ENCODE measurements at regions not wholly inside any gene's neighbourhood (a gene's known extent, or its start where the extent isn't known, plus 50 kb on each side); places are given as distances from the start of the nearest gene placed in this dataset.
"Not testable (repeated sequence)": the region's sequence is repeated elsewhere in the genome, so short reads cannot be mapped to it uniquely, and the experiment has no call there.

DNA sequence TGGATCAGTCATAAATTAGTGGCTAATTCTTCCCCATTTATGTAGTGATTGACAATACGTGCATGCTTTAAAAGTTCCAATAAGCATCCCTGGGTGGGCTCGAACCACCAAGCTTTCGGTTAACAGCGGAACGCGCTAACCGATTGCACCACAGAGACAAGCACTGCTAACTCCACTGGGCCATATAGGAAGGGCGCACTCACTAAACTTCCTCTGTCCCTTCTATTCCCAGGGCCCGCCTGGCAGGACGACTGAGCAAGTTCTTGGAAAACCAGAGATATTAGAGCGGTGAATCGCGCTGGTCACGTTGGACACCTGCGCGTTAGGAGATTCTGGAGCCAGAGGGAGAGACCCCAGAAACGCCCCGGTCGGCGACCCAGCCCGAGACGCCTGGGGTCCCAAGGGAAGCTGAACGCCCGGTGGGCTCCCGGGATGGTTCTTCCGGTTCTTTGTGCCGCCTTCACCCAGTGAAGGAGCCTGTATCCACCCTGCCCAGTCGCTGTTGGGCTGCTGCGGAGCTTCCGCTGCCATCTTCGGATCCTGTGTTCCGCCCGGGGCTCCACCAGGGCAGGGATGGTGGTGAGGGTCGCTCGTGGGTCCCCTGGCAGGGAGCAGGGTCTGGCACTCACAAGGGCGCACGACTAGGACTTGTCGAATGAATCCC is 62.8 kb downstream of the PPIAL4A start:
- not testable (repeated sequence) for H3K36me3 ChIP-seq (replicated peaks; ENCODE audit: low read depth, low read length); H2AFZ ChIP-seq (ENCODE audit: low read depth, low read length); H3K27ac ChIP-seq (ENCODE audit: low read length); H3K4me3 ChIP-seq (ENCODE audit: low read length); H3K27me3 ChIP-seq (ENCODE audit: low read depth, low read length); H3K9ac ChIP-seq (ENCODE audit: low read length); H3K79me2 ChIP-seq (ENCODE audit: low read length); H3K9me3 ChIP-seq (ENCODE audit: insufficient read depth, low read length); H4K20me1 ChIP-seq (ENCODE audit: insufficient read depth, low read length); H3K4me2 ChIP-seq (ENCODE audit: low read length); H3K4me1 ChIP-seq (ENCODE audit: low read length)

GRCh38 chr1:120952871-120953265 is 63.3 kb downstream of the PPIAL4A start:
- not testable (repeated sequence) for H4K20me1 ChIP-seq (ENCODE audit: insufficient read depth, low read length); H3K79me2 ChIP-seq (ENCODE audit: low read length); H2AFZ ChIP-seq (ENCODE audit: low read depth, low read length); H3K27ac ChIP-seq (ENCODE audit: low read length); H3K27me3 ChIP-seq (ENCODE audit: low read depth, low read length); H3K4me3 ChIP-seq (ENCODE audit: low read length); H3K9ac ChIP-seq (ENCODE audit: low read length); H3K4me2 ChIP-seq (ENCODE audit: low read length); H3K9me3 ChIP-seq (ENCODE audit: insufficient read depth, low read length); H3K4me1 ChIP-seq (ENCODE audit: low read length); H3K36me3 ChIP-seq (replicated peaks; ENCODE audit: low read depth, low read length)

- Histone ChIP-seq H3K36me3 (replicated peaks; ENCODE audit: low read depth, low read length) (no peaks in the 10 kb centered on the region), H3K4me2 (ENCODE audit: low read length) (no peak overlapping the region), H2AFZ (ENCODE audit: low read depth, low read length) (no peak overlapping the region), H3K27me3 (ENCODE audit: low read depth, low read length) (no peaks in the 10 kb centered on the region), H3K9me3 (ENCODE audit: insufficient read depth, low read length) (no peaks in the 10 kb centered on the region), H3K9ac (ENCODE audit: low read length) (no peak overlapping the region), H4K20me1 (ENCODE audit: insufficient read depth, low read length) (no peaks in the 10 kb centered on the region), H3K79me2 (ENCODE audit: low read length) (no peaks in the 10 kb centered on the region), H3K4me1 (ENCODE audit: low read length) (peaks cover 2% of the 10 kb centered on the region; the same call in 1 of the 2 replicates), H3K4me3 (ENCODE audit: low read length) (no peak overlapping the region), H3K27ac (ENCODE audit: low read length) (no peak overlapping the region)
- no peak for TF ChIP-seq EZH2phosphoT487 (IDR thresholded peaks at IDR 0.05; ENCODE audit: low read depth)
- TF ChIP-seq, protein P1, sequence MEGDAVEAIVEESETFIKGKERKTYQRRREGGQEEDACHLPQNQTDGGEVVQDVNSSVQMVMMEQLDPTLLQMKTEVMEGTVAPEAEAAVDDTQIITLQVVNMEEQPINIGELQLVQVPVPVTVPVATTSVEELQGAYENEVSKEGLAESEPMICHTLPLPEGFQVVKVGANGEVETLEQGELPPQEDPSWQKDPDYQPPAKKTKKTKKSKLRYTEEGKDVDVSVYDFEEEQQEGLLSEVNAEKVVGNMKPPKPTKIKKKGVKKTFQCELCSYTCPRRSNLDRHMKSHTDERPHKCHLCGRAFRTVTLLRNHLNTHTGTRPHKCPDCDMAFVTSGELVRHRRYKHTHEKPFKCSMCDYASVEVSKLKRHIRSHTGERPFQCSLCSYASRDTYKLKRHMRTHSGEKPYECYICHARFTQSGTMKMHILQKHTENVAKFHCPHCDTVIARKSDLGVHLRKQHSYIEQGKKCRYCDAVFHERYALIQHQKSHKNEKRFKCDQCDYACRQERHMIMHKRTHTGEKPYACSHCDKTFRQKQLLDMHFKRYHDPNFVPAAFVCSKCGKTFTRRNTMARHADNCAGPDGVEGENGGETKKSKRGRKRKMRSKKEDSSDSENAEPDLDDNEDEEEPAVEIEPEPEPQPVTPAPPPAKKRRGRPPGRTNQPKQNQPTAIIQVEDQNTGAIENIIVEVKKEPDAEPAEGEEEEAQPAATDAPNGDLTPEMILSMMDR (IDR thresholded peaks at IDR 0.05; ENCODE audit: low read depth, low read length) = no peak
Observed at GRCh38 chr1:120954736-120955135, 65.2 kb downstream of the PPIAL4A start.

GRCh38 chr1:120955961-120956360 is 66.4 kb downstream of the PPIAL4A start:
- not testable (repeated sequence) for H3K27me3 ChIP-seq (ENCODE audit: low read depth, low read length); H3K79me2 ChIP-seq (ENCODE audit: low read length); H3K4me1 ChIP-seq (ENCODE audit: low read length); H3K4me3 ChIP-seq (ENCODE audit: low read length); H3K27ac ChIP-seq (ENCODE audit: low read length); H4K20me1 ChIP-seq (ENCODE audit: insufficient read depth, low read length); H3K9ac ChIP-seq (ENCODE audit: low read length); H3K4me2 ChIP-seq (ENCODE audit: low read length); H3K36me3 ChIP-seq (replicated peaks; ENCODE audit: low read depth, low read length); H3K9me3 ChIP-seq (ENCODE audit: insufficient read depth, low read length); H2AFZ ChIP-seq (ENCODE audit: low read depth, low read length)

GRCh38 chr1:120966018-120966417 is 76.4 kb downstream of the PPIAL4A start:
- not testable (repeated sequence) for H4K20me1 ChIP-seq (ENCODE audit: insufficient read depth, low read length); H3K9me3 ChIP-seq (ENCODE audit: insufficient read depth, low read length); H3K27ac ChIP-seq (ENCODE audit: low read length); H3K4me1 ChIP-seq (ENCODE audit: low read length); H3K9ac ChIP-seq (ENCODE audit: low read length); H3K79me2 ChIP-seq (ENCODE audit: low read length); H3K4me2 ChIP-seq (ENCODE audit: low read length); H2AFZ ChIP-seq (ENCODE audit: low read depth, low read length); H3K27me3 ChIP-seq (ENCODE audit: low read depth, low read length); H3K36me3 ChIP-seq (replicated peaks; ENCODE audit: low read depth, low read length); H3K4me3 ChIP-seq (ENCODE audit: low read length)

DNA sequence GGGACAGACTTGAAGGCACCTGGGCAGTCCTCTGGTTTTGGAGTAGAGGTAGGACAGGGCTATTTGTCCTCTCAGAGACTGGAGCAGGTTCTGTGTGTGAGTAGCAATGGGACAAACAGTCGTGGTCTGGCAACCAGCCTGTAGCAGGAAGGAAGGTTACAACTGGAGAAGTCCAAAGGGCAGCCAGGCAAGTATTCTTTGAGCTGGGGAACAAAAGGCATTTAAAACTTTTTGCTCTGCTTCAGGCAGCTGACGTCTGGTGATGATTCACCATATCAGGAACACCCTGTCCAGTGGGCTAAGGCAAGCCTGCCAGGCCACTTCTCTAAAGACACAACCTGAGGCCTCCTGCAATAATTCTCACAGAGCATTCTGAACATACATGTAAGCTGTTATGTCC is 83.3 kb downstream of the PPIAL4A start:
- not testable (repeated sequence) for H3K27ac ChIP-seq (ENCODE audit: low read length); H4K20me1 ChIP-seq (ENCODE audit: insufficient read depth, low read length); H3K9me3 ChIP-seq (ENCODE audit: insufficient read depth, low read length); H3K4me1 ChIP-seq (ENCODE audit: low read length); H3K36me3 ChIP-seq (replicated peaks; ENCODE audit: low read depth, low read length); H3K79me2 ChIP-seq (ENCODE audit: low read length); H3K9ac ChIP-seq (ENCODE audit: low read length); H3K27me3 ChIP-seq (ENCODE audit: low read depth, low read length); H2AFZ ChIP-seq (ENCODE audit: low read depth, low read length); H3K4me3 ChIP-seq (ENCODE audit: low read length); H3K4me2 ChIP-seq (ENCODE audit: low read length)

GRCh38 chr1:120973836-120974235 is 84.3 kb downstream of the PPIAL4A start:
- H2AFZ ChIP-seq (ENCODE audit: low read depth, low read length); H4K20me1 ChIP-seq (ENCODE audit: insufficient read depth, low read length): not testable (repeated sequence)

GRCh38 chr1:120977279-120977678 is 87.7 kb downstream of the PPIAL4A start:
- not testable (repeated sequence) for H3K4me3 ChIP-seq (ENCODE audit: low read length); H3K4me2 ChIP-seq (ENCODE audit: low read length); H3K9me3 ChIP-seq (ENCODE audit: insufficient read depth, low read length); H4K20me1 ChIP-seq (ENCODE audit: insufficient read depth, low read length); H3K4me1 ChIP-seq (ENCODE audit: low read length); H3K27me3 ChIP-seq (ENCODE audit: low read depth, low read length); H3K27ac ChIP-seq (ENCODE audit: low read length); H2AFZ ChIP-seq (ENCODE audit: low read depth, low read length); H3K9ac ChIP-seq (ENCODE audit: low read length); H3K79me2 ChIP-seq (ENCODE audit: low read length); H3K36me3 ChIP-seq (replicated peaks; ENCODE audit: low read depth, low read length)

More at GRCh38 chr1:120973836-120974235, 84.3 kb downstream of the PPIAL4A start:
- not testable (repeated sequence) for H3K27me3 ChIP-seq (ENCODE audit: low read depth, low read length); H3K4me3 ChIP-seq (ENCODE audit: low read length); H3K4me1 ChIP-seq (ENCODE audit: low read length); H3K27ac ChIP-seq (ENCODE audit: low read length); H3K9ac ChIP-seq (ENCODE audit: low read length); H3K9me3 ChIP-seq (ENCODE audit: insufficient read depth, low read length); H3K36me3 ChIP-seq (replicated peaks; ENCODE audit: low read depth, low read length); H3K79me2 ChIP-seq (ENCODE audit: low read length); H3K4me2 ChIP-seq (ENCODE audit: low read length)

DNA sequence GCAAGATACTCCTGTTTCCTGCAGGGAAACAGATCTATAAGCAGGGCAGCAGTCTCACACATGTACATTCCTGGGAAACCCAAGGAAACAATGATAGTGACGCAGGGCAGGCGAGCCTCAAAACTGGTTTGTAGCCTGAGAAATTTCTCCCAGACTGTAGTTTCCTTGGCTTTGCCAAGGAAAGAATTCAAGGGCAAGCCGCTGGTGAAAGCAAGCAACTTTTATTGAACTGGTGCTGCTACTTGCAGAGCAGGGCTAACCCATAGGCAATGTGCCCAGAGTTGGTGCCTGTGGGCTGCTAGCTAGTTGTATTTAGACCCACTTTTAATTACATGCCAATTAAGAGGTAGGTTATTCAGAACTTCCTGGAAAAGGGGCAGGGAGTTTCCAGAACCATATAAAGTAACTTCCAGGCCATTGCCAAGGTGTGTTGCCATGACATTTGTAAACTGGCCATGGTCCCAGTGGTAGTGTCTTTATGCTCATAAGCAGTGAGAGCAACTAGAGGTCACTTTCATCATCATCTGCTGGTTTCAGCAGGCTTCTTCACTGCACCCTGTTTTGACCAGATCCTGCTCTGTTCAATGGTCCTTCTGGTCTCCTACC is 92.0 kb downstream of the PPIAL4A start:
- H3K4me1 ChIP-seq (ENCODE audit: low read length); H3K27me3 ChIP-seq (ENCODE audit: low read depth, low read length): not testable (repeated sequence)

More for the DNA sequence above, 92.0 kb downstream of the PPIAL4A start:
- H3K36me3 ChIP-seq (replicated peaks; ENCODE audit: low read depth, low read length); H3K9ac ChIP-seq (ENCODE audit: low read length); H3K4me2 ChIP-seq (ENCODE audit: low read length); H4K20me1 ChIP-seq (ENCODE audit: insufficient read depth, low read length); H3K4me3 ChIP-seq (ENCODE audit: low read length); H3K27ac ChIP-seq (ENCODE audit: low read length); H2AFZ ChIP-seq (ENCODE audit: low read depth, low read length); H3K79me2 ChIP-seq (ENCODE audit: low read length); H3K9me3 ChIP-seq (ENCODE audit: insufficient read depth, low read length): not testable (repeated sequence)
